Adrenal gland (tissue), 5 donors: ENCODE measurements at regions not wholly inside any gene's neighbourhood (a gene's known extent, or its start where the extent isn't known, plus 50 kb on each side); places are given as distances from the start of the nearest gene placed in this dataset.

Experiments used
- POLR2A ChIP-seq, 2 donors: fragments of 450-650 bp; IDR thresholded peaks; one replicate each; pipeline ENCODE4 v1.6.1; 2017; ENCODE audit warnings: antibody characterized with exemption in 2 of 2, mild to moderate bottlenecking in 2 of 2, moderate library complexity in 1 of 2
- TF ChIP-seq, protein P1 (sequence below), 6 experiments: fragments of 450-650 bp in 4 of 6; fragments of 200-600 bp in 2 of 6; sonication (generic) in 1 of 6; IDR thresholded peaks; 1 replicate in 5 of 6; 2 replicates in 1 of 6; pipeline versions ENCODE4 v1.5.1 to v1.8.0; 2016 to 2021; ENCODE audit warnings: antibody characterized with exemption in 6 of 6, mild to moderate bottlenecking in 2 of 6, moderate library complexity in 1 of 6
- donor health status: DM: no; HTN: no; CAD: no.

DNA sequence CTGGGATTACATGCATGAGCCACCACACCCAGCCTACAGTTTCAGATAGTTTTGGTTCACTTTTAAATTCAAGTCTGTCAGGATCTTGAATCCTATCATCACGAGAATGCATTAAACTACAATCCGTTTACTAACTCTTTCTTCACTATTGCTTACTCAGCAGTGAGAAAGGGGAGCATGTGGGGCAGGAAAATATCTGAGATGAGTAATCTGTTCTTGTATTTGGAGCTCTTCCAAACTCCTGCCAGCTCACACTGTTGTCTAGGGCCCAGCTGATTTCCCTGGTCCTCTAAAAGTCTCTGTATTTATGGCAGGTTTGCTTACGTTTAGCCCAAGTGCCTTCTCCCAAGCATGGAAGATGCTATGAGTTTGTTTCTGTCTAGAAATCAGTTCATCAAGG is 152.2 kb downstream of the FGF18 start:
- TF ChIP-seq, protein P1, sequence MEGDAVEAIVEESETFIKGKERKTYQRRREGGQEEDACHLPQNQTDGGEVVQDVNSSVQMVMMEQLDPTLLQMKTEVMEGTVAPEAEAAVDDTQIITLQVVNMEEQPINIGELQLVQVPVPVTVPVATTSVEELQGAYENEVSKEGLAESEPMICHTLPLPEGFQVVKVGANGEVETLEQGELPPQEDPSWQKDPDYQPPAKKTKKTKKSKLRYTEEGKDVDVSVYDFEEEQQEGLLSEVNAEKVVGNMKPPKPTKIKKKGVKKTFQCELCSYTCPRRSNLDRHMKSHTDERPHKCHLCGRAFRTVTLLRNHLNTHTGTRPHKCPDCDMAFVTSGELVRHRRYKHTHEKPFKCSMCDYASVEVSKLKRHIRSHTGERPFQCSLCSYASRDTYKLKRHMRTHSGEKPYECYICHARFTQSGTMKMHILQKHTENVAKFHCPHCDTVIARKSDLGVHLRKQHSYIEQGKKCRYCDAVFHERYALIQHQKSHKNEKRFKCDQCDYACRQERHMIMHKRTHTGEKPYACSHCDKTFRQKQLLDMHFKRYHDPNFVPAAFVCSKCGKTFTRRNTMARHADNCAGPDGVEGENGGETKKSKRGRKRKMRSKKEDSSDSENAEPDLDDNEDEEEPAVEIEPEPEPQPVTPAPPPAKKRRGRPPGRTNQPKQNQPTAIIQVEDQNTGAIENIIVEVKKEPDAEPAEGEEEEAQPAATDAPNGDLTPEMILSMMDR (IDR thresholded peaks at IDR 0.05), result no peak
- TF ChIP-seq POLR2A (IDR thresholded peaks at IDR 0.05), result no peak
